ENCODE measurements at regions not wholly inside any gene's neighbourhood (a gene's known extent, or its start where the extent isn't known, plus 50 kb on each side); places are given as distances from the start of the nearest gene placed in this dataset.

DNA sequence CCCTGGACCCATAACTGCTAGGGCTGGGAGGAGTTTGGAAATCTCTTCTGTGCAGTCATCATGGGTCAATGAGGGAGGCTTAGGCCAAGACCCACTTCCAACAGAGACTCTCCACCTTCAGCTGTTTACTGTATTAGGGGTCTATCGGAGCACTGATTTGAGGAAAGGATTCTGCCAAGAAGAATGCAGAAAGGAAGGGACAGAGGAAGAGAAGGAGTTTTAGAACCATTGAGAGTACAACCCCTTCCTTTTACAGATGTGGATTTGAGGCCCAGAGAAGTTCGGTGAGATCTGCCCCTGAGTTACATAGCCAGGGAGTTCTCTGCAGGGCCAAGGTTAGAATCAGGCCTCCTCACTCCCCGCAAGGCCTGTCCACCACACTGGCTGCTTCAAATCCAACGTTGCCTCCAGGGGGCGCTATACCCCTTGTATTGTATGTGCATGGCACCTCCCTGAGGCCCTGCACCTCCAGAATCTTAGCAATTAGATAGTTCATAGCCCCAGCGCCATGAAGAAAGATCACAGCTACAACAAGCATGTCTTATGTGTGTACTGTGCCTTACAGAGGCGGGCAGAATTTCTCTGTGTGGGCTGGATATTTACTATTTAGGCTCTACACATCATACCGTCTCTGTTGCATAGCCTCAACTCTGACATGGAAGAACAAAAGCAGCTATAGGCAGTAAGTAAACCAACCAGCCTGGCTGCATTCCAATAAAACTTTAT, 246.8 kb downstream of the SKIDA1 start:
- DNase-seq (ENCODE audit: low spot score in 2 of 2, unreplicated experiment in 2 of 2) = peak; percentile 85 to 95
- TF ChIP-seq, protein P1, sequence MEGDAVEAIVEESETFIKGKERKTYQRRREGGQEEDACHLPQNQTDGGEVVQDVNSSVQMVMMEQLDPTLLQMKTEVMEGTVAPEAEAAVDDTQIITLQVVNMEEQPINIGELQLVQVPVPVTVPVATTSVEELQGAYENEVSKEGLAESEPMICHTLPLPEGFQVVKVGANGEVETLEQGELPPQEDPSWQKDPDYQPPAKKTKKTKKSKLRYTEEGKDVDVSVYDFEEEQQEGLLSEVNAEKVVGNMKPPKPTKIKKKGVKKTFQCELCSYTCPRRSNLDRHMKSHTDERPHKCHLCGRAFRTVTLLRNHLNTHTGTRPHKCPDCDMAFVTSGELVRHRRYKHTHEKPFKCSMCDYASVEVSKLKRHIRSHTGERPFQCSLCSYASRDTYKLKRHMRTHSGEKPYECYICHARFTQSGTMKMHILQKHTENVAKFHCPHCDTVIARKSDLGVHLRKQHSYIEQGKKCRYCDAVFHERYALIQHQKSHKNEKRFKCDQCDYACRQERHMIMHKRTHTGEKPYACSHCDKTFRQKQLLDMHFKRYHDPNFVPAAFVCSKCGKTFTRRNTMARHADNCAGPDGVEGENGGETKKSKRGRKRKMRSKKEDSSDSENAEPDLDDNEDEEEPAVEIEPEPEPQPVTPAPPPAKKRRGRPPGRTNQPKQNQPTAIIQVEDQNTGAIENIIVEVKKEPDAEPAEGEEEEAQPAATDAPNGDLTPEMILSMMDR (IDR thresholded peaks at IDR 0.05; ENCODE audit: unreplicated experiment) = peak; percentile 92
- no peaks in the 10 kb centered on the region for H3K27me3 Mint-ChIP-seq (ENCODE audit: low read depth)
- H3K9me3 Mint-ChIP-seq = peaks cover 3% of the 10 kb centered on the region
- no peaks in the 10 kb centered on the region for H3K36me3 Mint-ChIP-seq
- H3K27ac Mint-ChIP-seq = peak overlapping the region; percentile 58
- H3K4me1 Mint-ChIP-seq = peaks cover 26% of the 10 kb centered on the region
- H3K4me3 Mint-ChIP-seq = no peak overlapping the region

DNA sequence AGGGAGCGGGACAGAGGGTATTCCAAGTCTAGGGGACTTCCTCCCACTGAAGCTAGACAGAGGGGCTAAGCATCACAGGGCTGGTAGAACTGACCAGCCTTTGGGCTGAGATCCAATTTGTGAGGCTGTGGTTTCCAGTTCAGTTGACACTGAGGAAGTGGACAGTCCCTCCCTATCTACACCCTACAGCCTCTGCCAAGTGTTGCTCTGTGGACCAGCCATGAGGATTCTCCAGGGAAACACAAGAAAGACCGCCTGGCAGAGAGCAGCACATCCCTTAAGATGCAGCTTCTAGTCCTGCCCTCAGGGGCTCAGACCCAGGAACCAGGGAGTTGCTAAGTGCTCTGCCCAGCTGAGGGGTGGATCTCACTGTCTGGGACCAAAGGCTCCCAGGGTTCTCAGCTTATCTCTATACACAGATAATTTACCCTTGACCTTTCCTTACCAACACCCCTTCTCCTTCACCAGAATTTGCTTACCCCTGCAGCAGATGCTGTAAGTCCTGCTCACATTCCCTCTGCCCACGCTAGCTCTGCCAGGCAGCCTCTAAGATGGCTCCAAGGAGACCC, 252.0 kb downstream of the SKIDA1 start:
- H3K4me3 Mint-ChIP-seq = no peak overlapping the region
- DNase-seq (ENCODE audit: low spot score in 2 of 2, unreplicated experiment in 2 of 2) = no peak
- peaks cover 12% of the 10 kb centered on the region for H3K9me3 Mint-ChIP-seq
- H3K4me1 Mint-ChIP-seq = peaks cover 2% of the 10 kb centered on the region
- no peaks in the 10 kb centered on the region for H3K27me3 Mint-ChIP-seq (ENCODE audit: low read depth)
- TF ChIP-seq, protein P1 (IDR thresholded peaks at IDR 0.05; ENCODE audit: unreplicated experiment) = no peak
- peaks cover 3% of the 10 kb centered on the region for H3K36me3 Mint-ChIP-seq
- no peak overlapping the region for H3K27ac Mint-ChIP-seq

DNA sequence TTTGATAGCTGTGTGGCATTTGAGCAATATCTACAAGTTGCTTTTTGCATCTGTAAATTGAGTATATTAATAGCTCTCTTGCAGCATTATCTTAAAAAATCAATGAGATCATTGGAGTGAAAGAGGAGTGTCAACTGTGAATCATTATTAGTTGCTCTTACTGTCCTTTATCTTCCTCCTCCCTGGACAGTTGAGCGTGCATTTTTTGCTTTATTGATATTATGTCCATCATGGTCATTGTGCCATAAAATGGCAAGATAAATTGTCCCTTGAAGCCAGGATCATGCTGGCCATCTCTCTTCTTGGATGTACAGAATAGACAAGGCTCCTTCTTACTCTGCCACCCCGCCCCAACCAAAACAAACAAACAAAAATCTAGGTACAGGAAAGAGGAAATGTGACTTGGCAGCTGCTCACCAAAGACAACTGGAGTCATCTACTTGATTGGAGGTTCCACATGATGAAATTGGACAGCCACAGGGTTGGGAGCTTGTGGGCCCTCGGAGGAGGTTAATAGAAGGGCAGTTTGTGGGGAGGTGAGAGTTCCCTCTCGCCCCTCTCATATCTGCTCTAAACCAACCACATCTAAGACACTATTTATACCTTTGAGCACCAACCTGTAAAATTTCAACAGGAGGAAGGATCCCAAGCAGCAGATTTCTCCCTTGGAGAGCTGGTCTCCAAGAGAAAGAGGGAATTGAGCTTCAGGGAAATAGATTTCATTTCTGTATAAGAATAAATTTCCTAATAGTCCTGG, 252.7 kb downstream of the SKIDA1 start:
- Mint-ChIP-seq H3K36me3 (peaks cover 3% of the 10 kb centered on the region), H3K4me1 (no peaks in the 10 kb centered on the region), H3K27me3 (ENCODE audit: low read depth) (no peaks in the 10 kb centered on the region), H3K27ac (no peak overlapping the region), H3K4me3 (no peak overlapping the region), H3K9me3 (peaks cover 12% of the 10 kb centered on the region)
- DNase-seq (ENCODE audit: low spot score in 2 of 2, unreplicated experiment in 2 of 2) = no peak
- TF ChIP-seq, protein P1 (IDR thresholded peaks at IDR 0.05; ENCODE audit: unreplicated experiment) = no peak

DNA sequence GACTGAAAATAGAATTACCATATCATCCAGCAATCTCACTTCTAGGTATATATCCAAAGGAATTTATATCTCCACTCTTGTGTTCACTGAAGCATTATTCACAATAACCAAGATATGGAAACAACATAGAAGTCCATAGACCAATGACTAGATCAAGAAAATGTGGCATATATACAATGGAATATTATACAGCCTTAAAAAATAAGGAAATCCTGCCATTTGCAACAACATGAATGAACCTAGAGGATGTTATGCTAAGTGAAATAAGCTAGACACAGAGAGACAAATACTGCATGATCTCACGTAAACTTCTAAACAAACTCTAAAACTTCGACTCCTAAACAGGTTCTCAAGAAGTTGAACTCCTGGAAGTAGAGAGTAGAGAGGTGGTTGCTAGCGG, 254.5 kb downstream of the SKIDA1 start:
- Mint-ChIP-seq H3K9me3 (peaks cover 12% of the 10 kb centered on the region), H3K27ac (no peak overlapping the region), H3K4me3 (no peak overlapping the region), H3K36me3 (peaks cover 3% of the 10 kb centered on the region), H3K4me1 (peaks cover under 1% of the 10 kb centered on the region), H3K27me3 (ENCODE audit: low read depth) (no peaks in the 10 kb centered on the region)
- DNase-seq (ENCODE audit: low spot score in 2 of 2, unreplicated experiment in 2 of 2) = no peak
- TF ChIP-seq, protein P1 (IDR thresholded peaks at IDR 0.05; ENCODE audit: unreplicated experiment) = no peak

DNA sequence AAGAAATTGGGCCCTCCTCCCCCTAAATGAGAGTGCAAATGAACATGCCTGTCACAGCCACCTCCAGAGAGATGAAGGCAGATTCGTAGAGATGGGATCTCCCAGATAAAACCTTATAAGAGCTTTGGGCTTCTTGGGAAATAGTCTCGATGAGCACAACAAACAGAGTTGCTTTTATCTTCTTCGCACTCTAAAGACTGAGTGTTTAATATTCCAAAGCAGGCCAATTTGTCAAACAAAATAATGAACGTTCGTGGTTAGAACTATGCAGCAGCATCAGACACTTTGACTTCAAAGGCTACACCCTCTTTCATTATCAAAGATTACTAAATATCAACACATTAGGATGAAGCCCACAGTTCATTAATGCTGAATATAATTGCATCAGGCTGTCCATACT, 256.2 kb downstream of the SKIDA1 start:
- Mint-ChIP-seq H3K4me3 (no peak overlapping the region), H3K9me3 (peaks cover 11% of the 10 kb centered on the region), H3K4me1 (peaks cover 4% of the 10 kb centered on the region), H3K27ac (no peak overlapping the region), H3K36me3 (peaks cover 7% of the 10 kb centered on the region), H3K27me3 (ENCODE audit: low read depth) (no peaks in the 10 kb centered on the region)
- TF ChIP-seq, protein P1 (IDR thresholded peaks at IDR 0.05; ENCODE audit: unreplicated experiment) = no peak
- no peak for DNase-seq (ENCODE audit: low spot score in 2 of 2, unreplicated experiment in 2 of 2)
